Endothelial cell of umbilical vein (primary cell): ENCODE measurements at regions not wholly inside any gene's neighbourhood (a gene's known extent, or its start where the extent isn't known, plus 50 kb on each side); places are given as distances from the start of the nearest gene placed in this dataset.
A peak's percentile ranks its signal among the peaks of the same experiment; 100 is the strongest.

Experiments used
- BruUV-seq: library from RNA; stranded (reverse); fragments of 400-500 nt; replicated peaks from 2 replicates; lab custom pipeline; 2021; lab: Mats Ljungman, UMichigan
- CTCF ChIA-PET: fragments of 300-600, 350-600 bp; sonication (Branson Sonifier 250); formaldehyde crosslinking; loops from one replicate; lab custom pipeline; 2021; ENCODE audit warnings: antibody characterized with exemption, inconsistent platforms; lab: Charles Lee
- POLR2A ChIA-PET: fragments of 300-600, 350-600 bp; sonication (Branson Sonifier 250); formaldehyde crosslinking; loops from one replicate; lab custom pipeline; 2021; ENCODE audit warnings: antibody characterized with exemption, inconsistent platforms; lab: Charles Lee
- DNase-seq: peaks from one replicate; pipeline ENCODE4 v3.0.0-alpha.2; 2011; ENCODE audit warnings: low read depth, low spot score
- FAIRE-seq: peaks from 2 replicates; lab custom pipeline; 2011; peaks lifted over from hg19 to GRCh38; lab: Jason Lieb, UNC
- H2AFZ ChIP-seq: 2 replicates; pipeline ENCODE4 v1.6.0; 2012; ENCODE audit warnings: low read depth, low read length, control low read depth, inconsistent platforms
- H3K27ac ChIP-seq: 2 replicates; pipeline ENCODE4 v1.5.1; 2011; ENCODE audit warnings: low read depth, mild to moderate bottlenecking, control low read depth, low read length, moderate library complexity; ENCODE audit not compliant: insufficient read depth
- H3K27me3 ChIP-seq, 2 experiments: 2 replicates each; pipeline versions ENCODE4 v1.6.0 to v1.6.1; 2011; ENCODE audit warnings: low read length in 2 of 2, mixed read lengths in 1 of 2; ENCODE audit not compliant: control insufficient read depth in 2 of 2, insufficient read depth in 2 of 2
- H3K36me3 ChIP-seq, 2 experiments: 2 replicates in 1 of 2; 3 replicates in 1 of 2; pipeline ENCODE4 v1.5.1; 2011; ENCODE audit warnings: low read length in 2 of 2, mild to moderate bottlenecking in 1 of 2, moderate library complexity in 1 of 2; ENCODE audit not compliant: control insufficient read depth in 2 of 2, insufficient read depth in 2 of 2; ENCODE audit errors: extremely low read depth in 1 of 2
- H3K4me1 ChIP-seq: 3 replicates; pipeline ENCODE4 v1.5.1; 2011; ENCODE audit warnings: mild to moderate bottlenecking, low read length; ENCODE audit not compliant: control insufficient read depth, insufficient read depth; ENCODE audit errors: extremely low read depth
- H3K4me2 ChIP-seq: 2 replicates; pipeline ENCODE4 v1.6.1; 2011; ENCODE audit warnings: low read length, control low read depth, mixed read lengths; ENCODE audit not compliant: insufficient read depth
- H3K4me3 ChIP-seq, 3 experiments: fragments of 200-600 bp in 1 of 3; sonication (generic), shearing (Covaris generic) in 1 of 3; replicated peaks in 1 of 3; 2 replicates each; pipeline ENCODE4 v1.5.1; 2011 to 2016; ENCODE audit warnings: control low read depth in 3 of 3, low read length in 3 of 3, mild to moderate bottlenecking in 2 of 3, inconsistent platforms in 1 of 3, low read depth in 1 of 3, moderate library complexity in 1 of 3; ENCODE audit not compliant: insufficient read depth in 1 of 3
- H3K79me2 ChIP-seq: 2 replicates; pipeline ENCODE4 v1.6.0; 2012; ENCODE audit warnings: low read length, inconsistent platforms; ENCODE audit not compliant: control insufficient read depth, insufficient read depth
- H3K9ac ChIP-seq: replicated peaks from 2 replicates; pipeline ENCODE3; 2011; ENCODE audit warnings: low read length, control low read depth; ENCODE audit not compliant: insufficient read depth; ENCODE audit errors: extremely low read depth
- H3K9me1 ChIP-seq: replicated peaks from 3 replicates; pipeline ENCODE4 v1.6.0; 2011; ENCODE audit warnings: mild to moderate bottlenecking, low read length; ENCODE audit not compliant: control insufficient read depth, insufficient read depth; ENCODE audit errors: extremely low read depth
- H3K9me3 ChIP-seq: replicated peaks from 2 replicates; pipeline ENCODE4 v1.5.1; 2012; ENCODE audit warnings: low read length, inconsistent platforms; ENCODE audit not compliant: control insufficient read depth, insufficient read depth
- H4K20me1 ChIP-seq: replicated peaks from 2 replicates; pipeline ENCODE3; 2011; ENCODE audit warnings: mild to moderate bottlenecking, low read length; ENCODE audit not compliant: control insufficient read depth, insufficient read depth; ENCODE audit errors: extremely low read depth
- EZH2 ChIP-seq: IDR thresholded peaks from 2 replicates; pipeline ENCODE4 v1.6.1; 2012; ENCODE audit warnings: borderline replicate concordance, low read depth, mild to moderate bottlenecking, moderate library complexity, low read length, inconsistent platforms; ENCODE audit not compliant: severe bottlenecking
- FOS ChIP-seq: IDR thresholded peaks from 2 replicates; pipeline ENCODE4 v1.6.1; 2011; ENCODE audit warnings: mild to moderate bottlenecking, low read length, moderate library complexity, borderline replicate concordance; ENCODE audit not compliant: insufficient read depth
- GATA2 ChIP-seq: IDR thresholded peaks from 2 replicates; pipeline ENCODE4 v1.7.0; 2011; ENCODE audit warnings: low read depth, mild to moderate bottlenecking, moderate library complexity, mixed read lengths, low read length; ENCODE audit not compliant: insufficient read length, insufficient read depth
- JUN ChIP-seq: IDR thresholded peaks from 2 replicates; pipeline ENCODE4 v1.6.1; 2011; ENCODE audit warnings: borderline replicate concordance, low read depth; ENCODE audit not compliant: insufficient read length, insufficient read depth
- MYC ChIP-seq: IDR thresholded peaks from one replicate; pipeline ENCODE4 v1.6.1; 2011; ENCODE audit warnings: mild to moderate bottlenecking, low read depth, low read length
- POLR2A ChIP-seq: IDR thresholded peaks from 2 replicates; pipeline ENCODE4 v1.6.1; 2012; ENCODE audit warnings: low read depth, mild to moderate bottlenecking, control low read depth, low read length
- POLR2AphosphoS5 ChIP-seq: IDR thresholded peaks from 2 replicates; pipeline ENCODE4 v1.6.1; 2012; ENCODE audit warnings: low read depth, mild to moderate bottlenecking, control low read depth, low read length, moderate library complexity; ENCODE audit not compliant: insufficient read depth
- dilution Hi-C: fragments of 300-500 bp; cut with MboI; formaldehyde crosslinking; loops from one replicate; pipeline ENCODE4 v1.15.0; 2019; ENCODE audit warnings: low sequenced_read_pairs; ENCODE audit not compliant: extremely low pct_ligation_motif_present
- intact Hi-C: fragments of 100-400 bp; cut with micrococcal nuclease; formaldehyde crosslinking; loops from one replicate; pipeline ENCODE4 v1.10.0; 2022
- TF ChIP-seq, protein P1 (sequence below), 2 donors: IDR thresholded peaks; 1 replicate in 1 of 2; 2 replicates in 1 of 2; pipeline ENCODE4 v1.5.1; 2011; ENCODE audit warnings: low read length in 2 of 2, mild to moderate bottlenecking in 2 of 2, moderate library complexity in 2 of 2, control low read depth in 1 of 2, inconsistent platforms in 1 of 2, low read depth in 1 of 2; ENCODE audit not compliant: insufficient read depth in 1 of 2; ENCODE audit errors: extremely low read depth in 1 of 2
- TF ChIP-seq, protein P2 (sequence below): IDR thresholded peaks from 2 replicates; pipeline ENCODE4 v1.6.1; 2011; ENCODE audit not compliant: insufficient read depth, insufficient read length

DNA sequence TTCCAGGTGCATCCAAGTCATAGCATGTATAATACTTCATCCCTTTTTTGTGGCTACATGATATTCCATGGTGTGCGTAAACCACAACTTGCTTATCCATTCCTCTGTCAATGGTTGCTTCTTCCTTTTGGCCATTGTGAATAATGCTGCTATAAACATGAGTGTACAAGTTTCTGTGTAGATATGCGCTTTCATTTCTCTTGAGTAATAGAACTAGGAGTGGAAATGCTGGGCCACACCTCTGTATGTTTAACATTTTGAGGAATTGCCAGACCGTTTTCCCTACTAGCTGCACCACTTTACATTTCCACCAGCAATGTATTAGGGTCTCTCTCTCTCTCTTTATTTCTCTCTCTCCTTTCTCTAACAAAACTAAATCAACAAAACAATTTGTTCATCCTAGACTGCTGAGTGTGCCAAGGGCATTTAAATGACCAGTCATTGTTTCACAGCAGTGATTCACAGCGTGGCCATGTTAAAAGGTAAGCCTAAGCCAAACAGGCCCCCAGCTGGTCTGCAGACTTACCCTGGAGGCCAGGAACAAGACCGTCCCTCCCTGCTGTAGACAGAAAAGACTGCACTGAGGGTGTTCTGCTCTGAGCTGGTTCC lies 53.2 kb upstream of the LYST start:
- intact Hi-C loops: loop anchor here (5.0 kb wide), 1 partner anchor 362 kb away; the partner anchor contains the start of gene ERO1B
- Histone ChIP-seq H3K36me3 (no peaks in the 10 kb centered on the region), H3K4me3 (no peak overlapping the region), H3K9me1 (no peaks in the 10 kb centered on the region), H4K20me1 (no peaks in the 10 kb centered on the region), H3K9ac (no peak overlapping the region), H3K79me2 (no peaks in the 10 kb centered on the region), H3K4me1 (peaks cover 25% of the 10 kb centered on the region), H3K27me3 (no peaks in the 10 kb centered on the region), H3K27ac (no peak overlapping the region), H2AFZ (peak overlapping the region; percentile 8), H3K4me2 (no peak overlapping the region), H3K9me3 (no peaks in the 10 kb centered on the region)
- dilution Hi-C loops: no loop called here
- POLR2A ChIA-PET: no interaction called here
- TF ChIP-seq JUN (peak; percentile 26), POLR2A (no peak), FOS (peak; percentile 42)
- DNase-seq: peak; percentile 81
- CTCF ChIA-PET: interaction anchor here (0.7 to 1.5 kb wide), 4 partner anchors 11 to 415 kb away, joined by 3 to 8 read pairs (median 4); partner anchors contain the start of gene B3GALNT2
- FAIRE-seq: peak; percentile 78
- BruUV-seq: no TSS peak

GRCh38 chr1:235919127-235919832 lies 52.6 kb upstream of the LYST start:
- POLR2A ChIA-PET: no interaction called here
- TF ChIP-seq JUN (no peak), FOS (no peak), EZH2 (no peak), MYC (no peak), POLR2AphosphoS5 (no peak), POLR2A (no peak), GATA2 (no peak)
- TF ChIP-seq, protein P1, sequence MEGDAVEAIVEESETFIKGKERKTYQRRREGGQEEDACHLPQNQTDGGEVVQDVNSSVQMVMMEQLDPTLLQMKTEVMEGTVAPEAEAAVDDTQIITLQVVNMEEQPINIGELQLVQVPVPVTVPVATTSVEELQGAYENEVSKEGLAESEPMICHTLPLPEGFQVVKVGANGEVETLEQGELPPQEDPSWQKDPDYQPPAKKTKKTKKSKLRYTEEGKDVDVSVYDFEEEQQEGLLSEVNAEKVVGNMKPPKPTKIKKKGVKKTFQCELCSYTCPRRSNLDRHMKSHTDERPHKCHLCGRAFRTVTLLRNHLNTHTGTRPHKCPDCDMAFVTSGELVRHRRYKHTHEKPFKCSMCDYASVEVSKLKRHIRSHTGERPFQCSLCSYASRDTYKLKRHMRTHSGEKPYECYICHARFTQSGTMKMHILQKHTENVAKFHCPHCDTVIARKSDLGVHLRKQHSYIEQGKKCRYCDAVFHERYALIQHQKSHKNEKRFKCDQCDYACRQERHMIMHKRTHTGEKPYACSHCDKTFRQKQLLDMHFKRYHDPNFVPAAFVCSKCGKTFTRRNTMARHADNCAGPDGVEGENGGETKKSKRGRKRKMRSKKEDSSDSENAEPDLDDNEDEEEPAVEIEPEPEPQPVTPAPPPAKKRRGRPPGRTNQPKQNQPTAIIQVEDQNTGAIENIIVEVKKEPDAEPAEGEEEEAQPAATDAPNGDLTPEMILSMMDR (IDR thresholded peaks at IDR 0.05; ENCODE audit: extremely low read depth in 1 of 2, insufficient read depth in 1 of 2, low read depth in 1 of 2, low read length in 2 of 2): no peak
- TF ChIP-seq, protein P2, sequence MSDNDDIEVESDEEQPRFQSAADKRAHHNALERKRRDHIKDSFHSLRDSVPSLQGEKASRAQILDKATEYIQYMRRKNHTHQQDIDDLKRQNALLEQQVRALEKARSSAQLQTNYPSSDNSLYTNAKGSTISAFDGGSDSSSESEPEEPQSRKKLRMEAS: no peak
- BruUV-seq: no TSS peak
- Histone ChIP-seq H3K4me1 (peaks cover 25% of the 10 kb centered on the region), H3K9me3 (no peaks in the 10 kb centered on the region), H3K4me3 (no peak overlapping the region), H3K36me3 (no peaks in the 10 kb centered on the region), H3K27ac (no peak overlapping the region), H3K9me1 (no peaks in the 10 kb centered on the region), H3K79me2 (no peaks in the 10 kb centered on the region), H4K20me1 (no peaks in the 10 kb centered on the region), H3K4me2 (no peak overlapping the region), H3K9ac (no peak overlapping the region), H3K27me3 (no peaks in the 10 kb centered on the region), H2AFZ (no peak overlapping the region)
- FAIRE-seq (no peak), DNase-seq (no peak)
- dilution Hi-C loops (no loop called here), intact Hi-C loops (loop anchor here (5.0 kb wide), 1 partner anchor 363 kb away; the partner anchor contains the start of gene ERO1B)
- CTCF ChIA-PET: interaction anchor here (0.6 to 3.4 kb wide), 3 partner anchors 52 to 53 kb away, joined by 3 to 23 read pairs (median 8); partner anchors contain the start of gene LYST
